ENCODE measurements at regions not wholly inside any gene's neighbourhood (a gene's known extent, or its start where the extent isn't known, plus 50 kb on each side); places are given as distances from the start of the nearest gene placed in this dataset.

DNA sequence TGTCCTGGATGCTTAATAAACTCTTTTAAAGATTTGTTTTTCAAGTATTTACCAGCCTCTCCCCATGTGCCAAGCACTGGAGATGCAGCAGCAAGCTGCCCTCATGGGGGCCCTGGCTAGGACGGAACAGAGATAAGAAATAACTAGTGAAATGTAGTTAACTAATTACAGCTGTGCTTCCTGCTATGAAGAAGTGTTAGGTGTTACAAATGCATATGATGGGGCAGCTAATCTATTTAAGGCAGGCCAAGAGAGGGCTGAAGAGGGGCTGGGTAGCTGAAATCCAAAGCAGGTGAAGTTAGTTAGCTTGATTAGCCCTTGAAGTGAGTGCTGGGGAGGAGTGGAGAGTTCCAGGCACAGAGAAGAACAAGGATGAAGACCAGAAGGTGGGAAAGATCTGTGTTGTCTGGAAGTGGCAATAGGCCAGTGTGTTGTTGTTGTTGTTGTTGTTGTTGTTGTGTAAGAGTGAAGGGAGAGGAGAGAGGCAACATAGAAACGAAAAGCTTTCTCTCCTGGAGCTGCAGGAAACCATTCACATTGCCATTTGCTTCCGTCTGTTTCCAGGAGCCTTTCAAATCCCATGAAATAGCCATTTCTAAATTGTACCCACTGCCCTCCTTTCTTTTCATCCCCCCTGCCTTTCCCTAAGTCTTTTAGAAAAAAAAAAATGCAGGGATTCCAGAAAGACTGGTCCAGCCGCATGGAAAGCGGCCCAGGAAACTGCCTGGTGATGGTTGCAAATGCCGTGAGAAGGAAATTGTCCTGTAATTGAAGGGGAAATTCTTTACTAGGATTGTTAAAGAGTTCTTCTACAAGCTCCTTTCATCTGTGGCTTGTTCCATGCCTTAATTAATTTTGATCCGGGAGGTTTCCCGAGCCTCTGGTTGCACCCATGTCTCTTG, 119.6 kb downstream of the TFAP2C start:
- no peak for DNase-seq (ENCODE audit: low spot score)
- H3K27ac ChIP-seq (ENCODE audit: low read depth, low read length, poor library complexity, severe bottlenecking), result no peak overlapping the region
- no peaks in the 10 kb centered on the region for H3K79me2 ChIP-seq (ENCODE audit: insufficient read depth, low read depth, low read length)
- peaks cover 7% of the 10 kb centered on the region for H3K4me1 ChIP-seq (ENCODE audit: insufficient read depth, low read length, poor library complexity, severe bottlenecking)
- no peaks in the 10 kb centered on the region for H3K9me3 ChIP-seq (ENCODE audit: low read length)
- POLR2A ChIA-PET, result no interaction called here
- CTCF ChIA-PET (ENCODE audit: unreplicated experiment), result no interaction called here
- H3K9me2 ChIP-seq (ENCODE audit: insufficient read depth, low read length), result no peaks in the 10 kb centered on the region
- H3K36me3 ChIP-seq (ENCODE audit: insufficient read depth, low read length), result no peaks in the 10 kb centered on the region
- H2AFZ ChIP-seq (ENCODE audit: low read length), result no peak overlapping the region
- TF ChIP-seq EZH2phosphoT487 (IDR thresholded peaks at IDR 0.05; ENCODE audit: borderline replicate concordance, low read depth, low read length) (no peak), CTCF (conservative IDR thresholded peaks at IDR 0.05; ENCODE audit: low read length) (no peak)
- intact Hi-C loops (cut with micrococcal nuclease; ENCODE audit: unreplicated experiment), result no loop called here
- no peak overlapping the region for H3K4me3 ChIP-seq (ENCODE audit: low read depth, low read length, poor library complexity, severe bottlenecking)
- BruUV-seq (replicated peaks), result no TSS peak
- no peaks in the 10 kb centered on the region for H4K20me1 ChIP-seq (ENCODE audit: insufficient read depth, low read length)
- H3K4me2 ChIP-seq (ENCODE audit: low read length), result no peak overlapping the region

GRCh38 chr20:56750430-56750829, 121.3 kb downstream of the TFAP2C start:
- ChIA-PET POLR2A (no interaction called here), CTCF (ENCODE audit: unreplicated experiment) (no interaction called here)
- DNase-seq (ENCODE audit: low spot score), result no peak
- no peak overlapping the region for H3K4me3 ChIP-seq (ENCODE audit: low read depth, low read length, poor library complexity, severe bottlenecking)
- H3K9me2 ChIP-seq (ENCODE audit: insufficient read depth, low read length), result no peaks in the 10 kb centered on the region
- no peaks in the 10 kb centered on the region for H3K79me2 ChIP-seq (ENCODE audit: insufficient read depth, low read depth, low read length)
- intact Hi-C loops (cut with micrococcal nuclease; ENCODE audit: unreplicated experiment), result no loop called here
- no peak overlapping the region for H3K27ac ChIP-seq (ENCODE audit: low read depth, low read length, poor library complexity, severe bottlenecking)
- H3K36me3 ChIP-seq (ENCODE audit: insufficient read depth, low read length), result no peaks in the 10 kb centered on the region
- BruUV-seq (replicated peaks), result no TSS peak
- H3K4me2 ChIP-seq (ENCODE audit: low read length), result no peak overlapping the region
- H2AFZ ChIP-seq (ENCODE audit: low read length), result no peak overlapping the region
- no peaks in the 10 kb centered on the region for H4K20me1 ChIP-seq (ENCODE audit: insufficient read depth, low read length)
- TF ChIP-seq CTCF (conservative IDR thresholded peaks at IDR 0.05; ENCODE audit: low read length) (no peak), EZH2phosphoT487 (IDR thresholded peaks at IDR 0.05; ENCODE audit: borderline replicate concordance, low read depth, low read length) (no peak)
- no peaks in the 10 kb centered on the region for H3K9me3 ChIP-seq (ENCODE audit: low read length)
- peaks cover 7% of the 10 kb centered on the region for H3K4me1 ChIP-seq (ENCODE audit: insufficient read depth, low read length, poor library complexity, severe bottlenecking)

GRCh38 chr20:56752274-56752673, 123.2 kb downstream of the TFAP2C start:
- H3K4me2 ChIP-seq (ENCODE audit: low read length), result no peak overlapping the region
- CTCF ChIA-PET (ENCODE audit: unreplicated experiment), result no interaction called here

More at GRCh38 chr20:56752274-56752673, 123.2 kb downstream of the TFAP2C start:
- Histone ChIP-seq H3K4me3 (ENCODE audit: low read depth, low read length, poor library complexity, severe bottlenecking) (no peak overlapping the region), H3K79me2 (ENCODE audit: insufficient read depth, low read depth, low read length) (no peaks in the 10 kb centered on the region), H3K9me2 (ENCODE audit: insufficient read depth, low read length) (no peaks in the 10 kb centered on the region), H2AFZ (ENCODE audit: low read length) (no peak overlapping the region), H4K20me1 (ENCODE audit: insufficient read depth, low read length) (no peaks in the 10 kb centered on the region), H3K9me3 (ENCODE audit: low read length) (no peaks in the 10 kb centered on the region), H3K27ac (ENCODE audit: low read depth, low read length, poor library complexity, severe bottlenecking) (no peak overlapping the region), H3K4me1 (ENCODE audit: insufficient read depth, low read length, poor library complexity, severe bottlenecking) (no peaks in the 10 kb centered on the region), H3K36me3 (ENCODE audit: insufficient read depth, low read length) (no peaks in the 10 kb centered on the region)
- TF ChIP-seq CTCF (conservative IDR thresholded peaks at IDR 0.05; ENCODE audit: low read length), result no peak
- TF ChIP-seq EZH2phosphoT487 (IDR thresholded peaks at IDR 0.05; ENCODE audit: borderline replicate concordance, low read depth, low read length), result no peak
- intact Hi-C loops (cut with micrococcal nuclease; ENCODE audit: unreplicated experiment), result no loop called here
- no peak for DNase-seq (ENCODE audit: low spot score)
- POLR2A ChIA-PET, result no interaction called here
- BruUV-seq (replicated peaks), result no TSS peak

Measured in OCI-LY7 (cell line).